ENCODE measurements at regions not wholly inside any gene's neighbourhood (a gene's known extent, or its start where the extent isn't known, plus 50 kb on each side); places are given as distances from the start of the nearest gene placed in this dataset.

GRCh38 chr6:6844530-6844929 is 256.0 kb downstream of the LY86 start:
- no peak for DNase-seq

GRCh38 chr6:6845603-6846002 is 257.1 kb downstream of the LY86 start:
- no peak for DNase-seq

- no peak for DNase-seq
These were observed 259.1 kb downstream of the LY86 start for GRCh38 chr6:6847591-6847990.

- no peak for DNase-seq
These were observed 256.5 kb upstream of the RREB1 start for GRCh38 chr6:6851059-6851948.

GRCh38 chr6:6851949-6852261 is 255.9 kb upstream of the RREB1 start:
- no peak for DNase-seq

GRCh38 chr6:6856538-6857523 is 250.9 kb upstream of the RREB1 start:
- no peak for DNase-seq

- no peak for DNase-seq
These were observed 250.2 kb upstream of the RREB1 start for GRCh38 chr6:6857528-6857927.

GRCh38 chr6:6858533-6858982 is 249.2 kb upstream of the RREB1 start:
- DNase-seq = no peak

- no peak for DNase-seq
These were observed 248.7 kb upstream of the RREB1 start for GRCh38 chr6:6859105-6859504.

GRCh38 chr6:6859722-6860121 is 248.0 kb upstream of the RREB1 start:
- no peak for DNase-seq

- DNase-seq = no peak
These were observed 246.9 kb upstream of the RREB1 start for GRCh38 chr6:6860863-6861262.

GRCh38 chr6:6861351-6861894 is 246.3 kb upstream of the RREB1 start:
- DNase-seq = no peak

- no peak for DNase-seq
These were observed 245.8 kb upstream of the RREB1 start for GRCh38 chr6:6861995-6862394.

- no peak for DNase-seq
These were observed 243.7 kb upstream of the RREB1 start for GRCh38 chr6:6863970-6864639.

- no peak for DNase-seq
These were observed 242.2 kb upstream of the RREB1 start for GRCh38 chr6:6865611-6866010.

GRCh38 chr6:6866656-6867403 is 240.9 kb upstream of the RREB1 start:
- DNase-seq = no peak

GRCh38 chr6:6867404-6867799 is 240.4 kb upstream of the RREB1 start:
- no peak for DNase-seq

GRCh38 chr6:6869094-6869493 is 238.7 kb upstream of the RREB1 start:
- DNase-seq = no peak

- DNase-seq = no peak
These were observed 236.8 kb upstream of the RREB1 start for GRCh38 chr6:6870921-6871320.

- DNase-seq = no peak
These were observed 235.1 kb upstream of the RREB1 start for GRCh38 chr6:6872459-6873344.

GRCh38 chr6:6873778-6874177 is 234.0 kb upstream of the RREB1 start:
- DNase-seq = no peak

Measured in KG1 (cell line).